ENCODE measurements at regions not wholly inside any gene's neighbourhood (a gene's known extent, or its start where the extent isn't known, plus 50 kb on each side); places are given as distances from the start of the nearest gene placed in this dataset.

- TF ChIP-seq POLR2A (IDR thresholded peaks at IDR 0.05): no peak
- no peak for TF ChIP-seq POLR2AphosphoS5 (IDR thresholded peaks at IDR 0.05)
- no peak for TF ChIP-seq CTCF (IDR thresholded peaks at IDR 0.05)
Measured at GRCh38 chr1:30153743-30154449, 569.5 kb downstream of the MATN1 start.

GRCh38 chr1:30151826-30152225 lies 571.6 kb downstream of the MATN1 start:
- H3K27me3 ChIP-seq: no peaks in the 10 kb centered on the region
- no peaks in the 10 kb centered on the region for H3K4me1 ChIP-seq
- no peak for DNase-seq (ENCODE audit: low spot score in 2 of 2)
- no peaks in the 10 kb centered on the region for H3K36me3 ChIP-seq
- TF ChIP-seq CTCF (IDR thresholded peaks at IDR 0.05) (no peak), POLR2A (IDR thresholded peaks at IDR 0.05) (no peak), POLR2AphosphoS5 (IDR thresholded peaks at IDR 0.05) (no peak)
- H3K9me3 ChIP-seq: peaks cover 0 to 15% of the 10 kb centered on the region in 2 donors
- no peak overlapping the region for H3K27ac ChIP-seq
- intact Hi-C loops (cut with DNase I; ENCODE audit: low total_unique reads): no loop called here
- no peak overlapping the region for H3K4me3 ChIP-seq

More at GRCh38 chr1:30153743-30154449, 569.5 kb downstream of the MATN1 start:
- H3K27ac ChIP-seq: no peak overlapping the region
- intact Hi-C loops (cut with DNase I; ENCODE audit: low total_unique reads): no loop called here
- no peaks in the 10 kb centered on the region for H3K4me1 ChIP-seq
- H3K4me3 ChIP-seq: no peak overlapping the region
- DNase-seq (ENCODE audit: low spot score in 2 of 2): no peak
- H3K27me3 ChIP-seq: no peaks in the 10 kb centered on the region
- H3K36me3 ChIP-seq: no peaks in the 10 kb centered on the region
- H3K9me3 ChIP-seq: peaks cover 0 to 15% of the 10 kb centered on the region in 2 donors

- Histone ChIP-seq H3K4me3 (no peak overlapping the region), H3K9me3 (peaks cover 0 to 11% of the 10 kb centered on the region in 2 donors), H3K27me3 (no peaks in the 10 kb centered on the region), H3K36me3 (no peaks in the 10 kb centered on the region), H3K4me1 (no peaks in the 10 kb centered on the region), H3K27ac (no peak overlapping the region)
- TF ChIP-seq POLR2A (IDR thresholded peaks at IDR 0.05) (no peak), POLR2AphosphoS5 (IDR thresholded peaks at IDR 0.05) (no peak), CTCF (IDR thresholded peaks at IDR 0.05) (no peak)
- intact Hi-C loops (cut with DNase I; ENCODE audit: low total_unique reads): no loop called here
- DNase-seq (ENCODE audit: low spot score in 2 of 2): no peak
Measured at GRCh38 chr1:30151119-30151518, 572.3 kb downstream of the MATN1 start.

- TF ChIP-seq CTCF (IDR thresholded peaks at IDR 0.05): no peak
- TF ChIP-seq POLR2AphosphoS5 (IDR thresholded peaks at IDR 0.05): no peak
- no peak for TF ChIP-seq POLR2A (IDR thresholded peaks at IDR 0.05)
- Histone ChIP-seq H3K4me1 (no peaks in the 10 kb centered on the region), H3K4me3 (no peak overlapping the region), H3K9me3 (peaks cover 0 to 10% of the 10 kb centered on the region in 2 donors), H3K27ac (no peak overlapping the region), H3K36me3 (no peaks in the 10 kb centered on the region), H3K27me3 (peaks cover 0 to 12% of the 10 kb centered on the region in 2 donors)
- no peak for DNase-seq (ENCODE audit: low spot score in 2 of 2)
- intact Hi-C loops (cut with DNase I; ENCODE audit: low total_unique reads): no loop called here
Measured at GRCh38 chr1:30149226-30149625, 574.2 kb downstream of the MATN1 start.

- H3K4me1 ChIP-seq: no peaks in the 10 kb centered on the region
- no peak for TF ChIP-seq POLR2AphosphoS5 (IDR thresholded peaks at IDR 0.05)
- no peak for TF ChIP-seq POLR2A (IDR thresholded peaks at IDR 0.05)
- TF ChIP-seq CTCF (IDR thresholded peaks at IDR 0.05): no peak
- intact Hi-C loops (cut with DNase I; ENCODE audit: low total_unique reads): no loop called here
- no peak for DNase-seq (ENCODE audit: low spot score in 2 of 2)
- H3K9me3 ChIP-seq: peaks cover 0 to 10% of the 10 kb centered on the region in 2 donors
- H3K4me3 ChIP-seq: no peak overlapping the region
- H3K36me3 ChIP-seq: no peaks in the 10 kb centered on the region
- peaks cover 0 to 12% of the 10 kb centered on the region in 2 donors for H3K27me3 ChIP-seq
- no peak overlapping the region for H3K27ac ChIP-seq
Measured at GRCh38 chr1:30148676-30149075, 574.7 kb downstream of the MATN1 start.
